GM12878 (cell line): ENCODE measurements at regions not wholly inside any gene's neighbourhood (a gene's known extent, or its start where the extent isn't known, plus 50 kb on each side); places are given as distances from the start of the nearest gene placed in this dataset.

Experiments used
- ATAC-seq: fragments of 200-7000 bp; cut with Tn5 transposase; 3 replicates; pipeline ENCODE4 v1.9.1; 2020; ENCODE audit warnings: mild to moderate bottlenecking, moderate library complexity
- BruUV-seq: library from RNA; stranded (reverse); fragments of 400-500 nt; replicated peaks from 2 replicates; lab custom pipeline; 2021; lab: Mats Ljungman, UMichigan
- CTCF ChIA-PET: fragments of 300-600 bp; sonication (Branson Sonifier 250); formaldehyde crosslinking; extraction: SDS; loops from one replicate; lab custom pipeline; 2021; ENCODE audit warnings: inconsistent platforms; lab: Yijun Ruan, JAX
- POLR2A ChIA-PET: fragments of 350-600 bp; formaldehyde crosslinking; extraction: SDS; loops from one replicate; lab custom pipeline; 2021; ENCODE audit warnings: inconsistent platforms; lab: Charles Lee
- RAD21 ChIA-PET: fragments of 300-600 bp; sonication (Branson Sonifier 250); formaldehyde crosslinking; loops from one replicate; lab custom pipeline; 2023; ENCODE audit warnings: antibody characterized with exemption; ENCODE audit not compliant: unreplicated experiment; lab: Charles Lee
- SMC1A ChIA-PET: fragments of 300-600 bp; sonication (Branson Sonifier 250); formaldehyde crosslinking; loops from one replicate; lab custom pipeline; 2023; ENCODE audit not compliant: unreplicated experiment, uncharacterized antibody; lab: Charles Lee
- DNase-seq: peaks from one replicate; pipeline ENCODE4 v3.0.0-alpha.2; 2011; ENCODE audit warnings: low read depth, low spot score
- FAIRE-seq: peaks from 3 replicates; lab custom pipeline; 2011; peaks lifted over from hg19 to GRCh38; lab: Jason Lieb, UNC
- H2AFZ ChIP-seq: 2 replicates; pipeline ENCODE4 v1.6.0; 2011; ENCODE audit warnings: low read depth, low read length, control low read depth; ENCODE audit not compliant: control insufficient read depth
- H3K27ac ChIP-seq: 2 replicates; pipeline ENCODE4 v1.5.1; 2011; ENCODE audit warnings: control low read depth; ENCODE audit not compliant: control insufficient read depth, insufficient read depth
- H3K27me3 ChIP-seq, 2 experiments: replicated peaks in 1 of 2; 2 replicates each; pipeline versions ENCODE4 v1.6.0 to v1.6.1; 2011; ENCODE audit warnings: low read length in 1 of 2; ENCODE audit not compliant: control insufficient read depth in 2 of 2, insufficient read depth in 2 of 2
- H3K36me3 ChIP-seq, 2 experiments: 2 replicates each; pipeline ENCODE4 v1.5.1; 2011; ENCODE audit warnings: low read length in 1 of 2; ENCODE audit not compliant: control insufficient read depth in 2 of 2, insufficient read depth in 2 of 2
- H3K4me1 ChIP-seq: 2 replicates; pipeline ENCODE4 v1.6.1; 2011; ENCODE audit warnings: mild to moderate bottlenecking, low read length, moderate library complexity, mixed read lengths; ENCODE audit not compliant: control insufficient read depth, insufficient read depth
- H3K4me2 ChIP-seq: 2 replicates; pipeline ENCODE4 v1.6.0; 2011; ENCODE audit warnings: control low read depth; ENCODE audit not compliant: control insufficient read depth, insufficient read depth
- H3K4me3 ChIP-seq: fragments of 200-600 bp; sonication (generic); 2 replicates; pipeline ENCODE4 v1.5.1; 2016
- H3K79me2 ChIP-seq: 2 replicates; pipeline ENCODE4 v1.6.0; 2011; ENCODE audit warnings: low read length; ENCODE audit not compliant: control insufficient read depth, insufficient read depth
- H3K9ac ChIP-seq: 2 replicates; pipeline ENCODE4 v1.8.0; 2011; ENCODE audit warnings: low read length, control low read depth, mixed read lengths; ENCODE audit not compliant: control insufficient read depth, insufficient read depth
- H3K9me3 ChIP-seq: replicated peaks from 3 replicates; pipeline ENCODE4 v1.5.1; 2011; ENCODE audit warnings: mild to moderate bottlenecking, low read length; ENCODE audit not compliant: control insufficient read depth, insufficient read depth
- H4K20me1 ChIP-seq: 2 replicates; pipeline ENCODE4 v1.6.0; 2011; ENCODE audit not compliant: control insufficient read depth, insufficient read depth
- CREB1 ChIP-seq: IDR thresholded peaks from 2 replicates; pipeline ENCODE4 v1.6.1; 2012; ENCODE audit warnings: low read depth, mild to moderate bottlenecking, inconsistent platforms
- GABPA ChIP-seq: IDR thresholded peaks from 2 replicates; pipeline ENCODE4 v1.6.1; 2014; ENCODE audit warnings: antibody characterized with exemption, low read depth, mild to moderate bottlenecking, inconsistent platforms
- NFXL1 ChIP-seq: fragments of 450-650 bp; IDR thresholded peaks from 2 replicates; pipeline ENCODE4 v1.6.1; 2017; ENCODE audit warnings: antibody characterized with exemption, mild to moderate bottlenecking, borderline replicate concordance
- YBX1 ChIP-seq: fragments of 450-650 bp; IDR thresholded peaks from 2 replicates; pipeline ENCODE4 v1.6.1; 2016; ENCODE audit warnings: antibody characterized with exemption
- ZNF384 ChIP-seq: IDR thresholded peaks from 2 replicates; pipeline ENCODE4 v1.6.1; 2012; ENCODE audit warnings: low read depth, mild to moderate bottlenecking, low read length, improper control_type of control experiment, borderline replicate concordance
- WGBS: methylation state at CpG from one replicate; pipeline ENCODE4 v1.1.6; 2016; ENCODE audit warnings: low lambda C conversion rate; ENCODE audit not compliant: insufficient replicate concordance, insufficient coverage; ENCODE audit errors: missing lambda C conversion rate; 5-methylcytosine and 5-hydroxymethylcytosine counted together
- in situ Hi-C: fragments of 300-500 bp; cut with MboI; formaldehyde crosslinking; loops from 9 replicates; pipeline ENCODE4 v1.14.3; 2018; ENCODE audit warnings: mixed read lengths
- intact Hi-C: fragments of 100-400 bp; cut with micrococcal nuclease; formaldehyde crosslinking; loops from one replicate; pipeline ENCODE4 v1.14.2; 2022; ENCODE audit not compliant: unreplicated experiment

DNA sequence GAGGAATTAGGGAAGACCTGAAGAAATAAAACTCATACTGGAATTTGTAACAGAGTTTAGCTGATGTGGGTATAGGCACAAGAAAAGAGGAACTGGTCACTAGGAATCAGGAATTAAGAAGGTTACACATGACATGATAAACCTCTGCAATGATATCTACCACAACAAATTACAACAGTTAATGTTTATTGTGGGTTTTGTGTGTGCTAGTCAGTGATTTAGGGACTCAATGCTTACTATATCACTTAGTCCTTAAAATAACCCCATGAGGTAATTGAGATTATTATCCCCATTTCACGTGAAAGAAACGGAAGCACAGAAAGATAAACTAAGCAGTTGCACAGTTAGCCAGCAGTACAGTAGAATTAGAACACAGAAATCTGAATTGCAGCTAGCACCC, 415.8 kb upstream of the ZEB2 start:
- ChIA-PET SMC1A (no interaction called here), POLR2A (no interaction called here)
- 4% methylated on average over 2 of the region's 2 CpGs for WGBS
- FAIRE-seq = no peak
- no TSS peak for BruUV-seq
- in situ Hi-C loops = no loop called here
- no peak for ATAC-seq
- Histone ChIP-seq H3K36me3 (no peaks in the 10 kb centered on the region), H3K9me3 (no peaks in the 10 kb centered on the region)
- TF ChIP-seq NFXL1 (no peak), YBX1 (no peak), ZNF384 (no peak), GABPA (no peak)
- TF ChIP-seq, all 136 proteins: peak for 0
- DNase-seq = no peak
- H3K9ac ChIP-seq = no peak overlapping the region
- no peak overlapping the region for H3K4me3 ChIP-seq
- H3K27me3 ChIP-seq = no peaks in the 10 kb centered on the region
- no peak overlapping the region for H3K27ac ChIP-seq
- no peak overlapping the region for H3K4me2 ChIP-seq
- H3K4me1 ChIP-seq = no peaks in the 10 kb centered on the region
- H3K79me2 ChIP-seq = no peaks in the 10 kb centered on the region
- intact Hi-C loops = no loop called here
- RAD21 ChIA-PET = no interaction called here
- H2AFZ ChIP-seq = no peak overlapping the region
- H4K20me1 ChIP-seq = no peaks in the 10 kb centered on the region
- CTCF ChIA-PET = interaction anchor here (0.6 kb wide), 1 partner anchor 311 kb away, joined by 3 read pairs; no protein-coding TSS in a partner anchor

DNA sequence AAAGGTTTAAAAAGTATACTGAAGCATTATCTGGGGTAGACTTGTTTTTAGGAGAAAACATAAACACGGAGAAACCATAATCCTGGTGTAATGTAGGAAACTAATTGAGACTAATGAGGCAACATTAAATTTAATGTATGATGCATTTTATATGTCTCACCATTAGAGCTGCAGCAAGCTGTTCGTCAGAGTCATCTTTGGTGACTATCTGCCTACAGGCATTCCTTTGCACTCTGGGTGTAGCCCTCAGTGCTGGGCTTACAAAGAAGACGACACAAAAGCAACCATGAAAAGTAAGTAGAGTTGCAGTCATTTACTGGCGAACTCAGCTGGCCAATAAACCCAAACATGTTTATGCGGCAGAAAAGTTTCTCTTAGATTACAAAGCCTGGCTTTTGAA, 415.3 kb upstream of the ZEB2 start:
- H3K4me1 ChIP-seq = no peaks in the 10 kb centered on the region
- no peak overlapping the region for H3K27ac ChIP-seq
- H2AFZ ChIP-seq = no peak overlapping the region
- intact Hi-C loops (no loop called here), in situ Hi-C loops (no loop called here)
- H4K20me1 ChIP-seq = no peaks in the 10 kb centered on the region
- no peak overlapping the region for H3K9ac ChIP-seq
- no peaks in the 10 kb centered on the region for H3K36me3 ChIP-seq
- DNase-seq = no peak
- H3K27me3 ChIP-seq = no peaks in the 10 kb centered on the region
- FAIRE-seq = no peak
- no peak for TF ChIP-seq CREB1
- TF ChIP-seq, all 136 proteins: peak for 0
- BruUV-seq = no TSS peak
- ATAC-seq = no peak
- POLR2A ChIA-PET = no interaction called here
- H3K4me3 ChIP-seq = no peak overlapping the region
- RAD21 ChIA-PET = no interaction called here
- SMC1A ChIA-PET = no interaction called here
- no peaks in the 10 kb centered on the region for H3K9me3 ChIP-seq
- CTCF ChIA-PET = no interaction called here
- no peak overlapping the region for H3K4me2 ChIP-seq
- WGBS = 38% methylated on average over 5 of the region's 5 CpGs
- H3K79me2 ChIP-seq = no peaks in the 10 kb centered on the region
